Endothelial cell of umbilical vein (primary cell): ENCODE measurements at regions not wholly inside any gene's neighbourhood (a gene's known extent, or its start where the extent isn't known, plus 50 kb on each side); places are given as distances from the start of the nearest gene placed in this dataset.

Source experiments
- BruUV-seq: library from RNA; stranded (reverse); fragments of 400-500 nt; replicated peaks from 2 replicates; lab custom pipeline; 2021; lab: Mats Ljungman, UMichigan
- CTCF ChIA-PET: fragments of 300-600, 350-600 bp; sonication (Branson Sonifier 250); formaldehyde crosslinking; loops from one replicate; lab custom pipeline; 2021; ENCODE audit warnings: antibody characterized with exemption, inconsistent platforms; lab: Charles Lee
- POLR2A ChIA-PET: fragments of 300-600, 350-600 bp; sonication (Branson Sonifier 250); formaldehyde crosslinking; loops from one replicate; lab custom pipeline; 2021; ENCODE audit warnings: antibody characterized with exemption, inconsistent platforms; lab: Charles Lee
- DNase-seq: peaks from one replicate; pipeline ENCODE4 v3.0.0-alpha.2; 2011; ENCODE audit warnings: low read depth, low spot score
- FAIRE-seq: peaks from 2 replicates; lab custom pipeline; 2011; peaks lifted over from hg19 to GRCh38; lab: Jason Lieb, UNC
- H2AFZ ChIP-seq: 2 replicates; pipeline ENCODE4 v1.6.0; 2012; ENCODE audit warnings: low read depth, low read length, control low read depth, inconsistent platforms
- H3K27ac ChIP-seq: 2 replicates; pipeline ENCODE4 v1.5.1; 2011; ENCODE audit warnings: low read depth, mild to moderate bottlenecking, control low read depth, low read length, moderate library complexity; ENCODE audit not compliant: insufficient read depth
- H3K27me3 ChIP-seq, 2 experiments: 2 replicates each; pipeline versions ENCODE4 v1.6.0 to v1.6.1; 2011; ENCODE audit warnings: low read length in 2 of 2, mixed read lengths in 1 of 2; ENCODE audit not compliant: control insufficient read depth in 2 of 2, insufficient read depth in 2 of 2
- H3K36me3 ChIP-seq, 2 experiments: 2 replicates in 1 of 2; 3 replicates in 1 of 2; pipeline ENCODE4 v1.5.1; 2011; ENCODE audit warnings: low read length in 2 of 2, mild to moderate bottlenecking in 1 of 2, moderate library complexity in 1 of 2; ENCODE audit not compliant: control insufficient read depth in 2 of 2, insufficient read depth in 2 of 2; ENCODE audit errors: extremely low read depth in 1 of 2
- H3K4me1 ChIP-seq: 3 replicates; pipeline ENCODE4 v1.5.1; 2011; ENCODE audit warnings: mild to moderate bottlenecking, low read length; ENCODE audit not compliant: control insufficient read depth, insufficient read depth; ENCODE audit errors: extremely low read depth
- H3K4me2 ChIP-seq: 2 replicates; pipeline ENCODE4 v1.6.1; 2011; ENCODE audit warnings: low read length, control low read depth, mixed read lengths; ENCODE audit not compliant: insufficient read depth
- H3K4me3 ChIP-seq, 3 experiments: fragments of 200-600 bp in 1 of 3; sonication (generic), shearing (Covaris generic) in 1 of 3; replicated peaks in 1 of 3; 2 replicates each; pipeline ENCODE4 v1.5.1; 2011 to 2016; ENCODE audit warnings: control low read depth in 3 of 3, low read length in 3 of 3, mild to moderate bottlenecking in 2 of 3, inconsistent platforms in 1 of 3, low read depth in 1 of 3, moderate library complexity in 1 of 3; ENCODE audit not compliant: insufficient read depth in 1 of 3
- H3K79me2 ChIP-seq: 2 replicates; pipeline ENCODE4 v1.6.0; 2012; ENCODE audit warnings: low read length, inconsistent platforms; ENCODE audit not compliant: control insufficient read depth, insufficient read depth
- H3K9ac ChIP-seq: replicated peaks from 2 replicates; pipeline ENCODE3; 2011; ENCODE audit warnings: low read length, control low read depth; ENCODE audit not compliant: insufficient read depth; ENCODE audit errors: extremely low read depth
- H3K9me1 ChIP-seq: replicated peaks from 3 replicates; pipeline ENCODE4 v1.6.0; 2011; ENCODE audit warnings: mild to moderate bottlenecking, low read length; ENCODE audit not compliant: control insufficient read depth, insufficient read depth; ENCODE audit errors: extremely low read depth
- H3K9me3 ChIP-seq: replicated peaks from 2 replicates; pipeline ENCODE4 v1.5.1; 2012; ENCODE audit warnings: low read length, inconsistent platforms; ENCODE audit not compliant: control insufficient read depth, insufficient read depth
- H4K20me1 ChIP-seq: replicated peaks from 2 replicates; pipeline ENCODE3; 2011; ENCODE audit warnings: mild to moderate bottlenecking, low read length; ENCODE audit not compliant: control insufficient read depth, insufficient read depth; ENCODE audit errors: extremely low read depth
- EZH2 ChIP-seq: IDR thresholded peaks from 2 replicates; pipeline ENCODE4 v1.6.1; 2012; ENCODE audit warnings: borderline replicate concordance, low read depth, mild to moderate bottlenecking, moderate library complexity, low read length, inconsistent platforms; ENCODE audit not compliant: severe bottlenecking
- FOS ChIP-seq: IDR thresholded peaks from 2 replicates; pipeline ENCODE4 v1.6.1; 2011; ENCODE audit warnings: mild to moderate bottlenecking, low read length, moderate library complexity, borderline replicate concordance; ENCODE audit not compliant: insufficient read depth
- GATA2 ChIP-seq: IDR thresholded peaks from 2 replicates; pipeline ENCODE4 v1.7.0; 2011; ENCODE audit warnings: low read depth, mild to moderate bottlenecking, moderate library complexity, mixed read lengths, low read length; ENCODE audit not compliant: insufficient read length, insufficient read depth
- JUN ChIP-seq: IDR thresholded peaks from 2 replicates; pipeline ENCODE4 v1.6.1; 2011; ENCODE audit warnings: borderline replicate concordance, low read depth; ENCODE audit not compliant: insufficient read length, insufficient read depth
- MYC ChIP-seq: IDR thresholded peaks from one replicate; pipeline ENCODE4 v1.6.1; 2011; ENCODE audit warnings: mild to moderate bottlenecking, low read depth, low read length
- POLR2A ChIP-seq: IDR thresholded peaks from 2 replicates; pipeline ENCODE4 v1.6.1; 2012; ENCODE audit warnings: low read depth, mild to moderate bottlenecking, control low read depth, low read length
- POLR2AphosphoS5 ChIP-seq: IDR thresholded peaks from 2 replicates; pipeline ENCODE4 v1.6.1; 2012; ENCODE audit warnings: low read depth, mild to moderate bottlenecking, control low read depth, low read length, moderate library complexity; ENCODE audit not compliant: insufficient read depth
- dilution Hi-C: fragments of 300-500 bp; cut with MboI; formaldehyde crosslinking; loops from one replicate; pipeline ENCODE4 v1.15.0; 2019; ENCODE audit warnings: low sequenced_read_pairs; ENCODE audit not compliant: extremely low pct_ligation_motif_present
- intact Hi-C: fragments of 100-400 bp; cut with micrococcal nuclease; formaldehyde crosslinking; loops from one replicate; pipeline ENCODE4 v1.10.0; 2022
- TF ChIP-seq, protein P1 (sequence below): IDR thresholded peaks from 2 replicates; pipeline ENCODE4 v1.6.1; 2011; ENCODE audit not compliant: insufficient read depth, insufficient read length
- TF ChIP-seq, protein P2 (sequence below), 2 donors: IDR thresholded peaks; 1 replicate in 1 of 2; 2 replicates in 1 of 2; pipeline ENCODE4 v1.5.1; 2011; ENCODE audit warnings: low read length in 2 of 2, mild to moderate bottlenecking in 2 of 2, moderate library complexity in 2 of 2, control low read depth in 1 of 2, inconsistent platforms in 1 of 2, low read depth in 1 of 2; ENCODE audit not compliant: insufficient read depth in 1 of 2; ENCODE audit errors: extremely low read depth in 1 of 2

DNA sequence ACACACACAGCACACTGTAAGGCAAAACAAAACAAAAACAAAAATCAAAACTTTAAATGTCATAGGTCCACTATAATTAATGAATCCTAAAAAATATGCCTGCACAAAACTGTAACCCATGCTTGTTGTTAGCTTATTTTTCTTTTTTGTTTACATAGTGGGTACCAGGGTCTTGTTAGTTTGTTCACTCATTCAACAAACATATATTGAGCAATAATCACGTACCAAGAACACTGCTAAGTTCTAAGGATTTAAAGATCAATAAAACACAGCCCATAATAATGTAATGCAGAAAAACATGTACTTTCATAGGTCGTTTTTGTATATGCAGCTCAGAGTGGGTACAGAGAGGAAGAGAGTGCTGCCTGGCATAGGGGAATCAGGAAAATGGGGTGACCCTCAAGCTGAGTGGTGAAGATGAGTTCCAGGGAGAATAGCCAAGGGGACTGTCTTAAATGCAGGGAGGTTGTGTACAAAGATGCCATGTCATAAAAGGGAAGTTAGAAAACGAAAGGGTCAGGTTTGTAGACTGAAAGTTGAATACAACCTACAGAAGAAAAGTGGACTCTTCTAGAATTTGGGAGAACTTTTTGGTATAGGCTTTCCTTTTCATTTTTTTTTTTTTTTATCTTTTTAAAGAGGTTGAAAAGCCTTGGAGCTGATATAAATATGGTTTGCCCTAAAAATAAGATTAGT is 113.3 kb upstream of the TBX18 start:
- ChIA-PET CTCF (interaction anchor here (1.0 kb wide), 1 partner anchor 9 kb away, joined by 4 read pairs; no protein-coding TSS in a partner anchor), POLR2A (no interaction called here)
- no peak overlapping the region for H2AFZ ChIP-seq
- dilution Hi-C loops: no loop called here
- H3K9ac ChIP-seq: no peak overlapping the region
- H3K79me2 ChIP-seq: no peaks in the 10 kb centered on the region
- no peaks in the 10 kb centered on the region for H3K4me1 ChIP-seq
- peaks cover 0 to 5% of the 10 kb centered on the region in 2 experiments for H3K27me3 ChIP-seq
- intact Hi-C loops: no loop called here
- FAIRE-seq: no peak
- BruUV-seq: no TSS peak
- H4K20me1 ChIP-seq: no peaks in the 10 kb centered on the region
- no peaks in the 10 kb centered on the region for H3K36me3 ChIP-seq
- TF ChIP-seq GATA2 (no peak), FOS (no peak), EZH2 (no peak)
- TF ChIP-seq, protein P1, sequence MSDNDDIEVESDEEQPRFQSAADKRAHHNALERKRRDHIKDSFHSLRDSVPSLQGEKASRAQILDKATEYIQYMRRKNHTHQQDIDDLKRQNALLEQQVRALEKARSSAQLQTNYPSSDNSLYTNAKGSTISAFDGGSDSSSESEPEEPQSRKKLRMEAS: no peak
- DNase-seq: no peak
- H3K4me3 ChIP-seq: no peak overlapping the region
- H3K9me3 ChIP-seq: no peaks in the 10 kb centered on the region
- no peak overlapping the region for H3K4me2 ChIP-seq
- H3K27ac ChIP-seq: no peak overlapping the region
- H3K9me1 ChIP-seq: no peaks in the 10 kb centered on the region

DNA sequence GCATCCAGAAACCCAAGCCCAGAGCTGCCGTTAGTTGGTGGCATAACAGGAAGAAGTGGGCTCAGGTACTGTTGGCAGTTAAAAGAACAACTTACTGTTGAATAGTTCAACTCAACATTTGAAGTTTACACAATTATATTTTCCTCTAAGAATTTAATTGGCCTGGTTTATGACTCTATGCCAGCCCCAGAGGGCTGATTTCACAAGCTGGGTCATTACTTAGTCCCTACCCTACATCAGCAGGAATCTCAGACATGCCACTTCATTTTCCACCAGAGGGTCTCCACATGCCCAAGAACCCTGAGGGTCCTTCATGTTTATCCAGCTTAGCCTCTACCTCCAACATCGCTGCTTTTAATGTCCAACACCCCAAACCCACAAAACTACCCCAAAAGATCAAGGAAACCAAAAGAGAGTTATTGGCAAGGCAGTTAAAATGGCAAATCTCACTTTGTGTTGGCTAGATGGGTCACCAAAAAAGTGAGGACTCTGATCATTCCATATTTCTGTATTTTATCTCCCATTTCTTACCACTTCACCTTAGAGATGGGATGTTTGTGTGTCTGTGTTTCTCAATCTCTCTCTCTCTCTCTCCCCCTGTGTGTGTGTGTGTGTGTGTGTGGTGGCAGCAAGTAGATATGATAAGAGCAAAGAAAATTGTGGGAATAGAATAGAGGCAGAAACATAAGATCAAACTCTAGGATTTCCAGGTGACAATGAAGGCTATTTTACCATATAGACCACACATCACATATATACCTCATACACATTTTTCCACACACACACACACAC is 112.5 kb upstream of the TBX18 start:
- no peaks in the 10 kb centered on the region for H3K9me1 ChIP-seq
- ChIA-PET POLR2A (no interaction called here), CTCF (interaction anchor here (1.0 kb wide), 1 partner anchor 10 kb away, joined by 4 read pairs; no protein-coding TSS in a partner anchor)
- H3K4me2 ChIP-seq: no peak overlapping the region
- H3K27me3 ChIP-seq: peaks cover 0 to 7% of the 10 kb centered on the region in 2 experiments
- intact Hi-C loops (no loop called here), dilution Hi-C loops (no loop called here)
- H3K9me3 ChIP-seq: no peaks in the 10 kb centered on the region
- no TSS peak for BruUV-seq
- DNase-seq (no peak), FAIRE-seq (no peak)
- H3K36me3 ChIP-seq: no peaks in the 10 kb centered on the region
- H3K27ac ChIP-seq: no peak overlapping the region
- H3K9ac ChIP-seq: no peak overlapping the region
- no peak overlapping the region for H3K4me3 ChIP-seq
- no peaks in the 10 kb centered on the region for H4K20me1 ChIP-seq
- H2AFZ ChIP-seq: no peak overlapping the region
- H3K4me1 ChIP-seq: no peaks in the 10 kb centered on the region
- no peaks in the 10 kb centered on the region for H3K79me2 ChIP-seq
- TF ChIP-seq FOS: no peak
- no peak for TF ChIP-seq JUN
- no peak for TF ChIP-seq POLR2AphosphoS5
- TF ChIP-seq, protein P2, sequence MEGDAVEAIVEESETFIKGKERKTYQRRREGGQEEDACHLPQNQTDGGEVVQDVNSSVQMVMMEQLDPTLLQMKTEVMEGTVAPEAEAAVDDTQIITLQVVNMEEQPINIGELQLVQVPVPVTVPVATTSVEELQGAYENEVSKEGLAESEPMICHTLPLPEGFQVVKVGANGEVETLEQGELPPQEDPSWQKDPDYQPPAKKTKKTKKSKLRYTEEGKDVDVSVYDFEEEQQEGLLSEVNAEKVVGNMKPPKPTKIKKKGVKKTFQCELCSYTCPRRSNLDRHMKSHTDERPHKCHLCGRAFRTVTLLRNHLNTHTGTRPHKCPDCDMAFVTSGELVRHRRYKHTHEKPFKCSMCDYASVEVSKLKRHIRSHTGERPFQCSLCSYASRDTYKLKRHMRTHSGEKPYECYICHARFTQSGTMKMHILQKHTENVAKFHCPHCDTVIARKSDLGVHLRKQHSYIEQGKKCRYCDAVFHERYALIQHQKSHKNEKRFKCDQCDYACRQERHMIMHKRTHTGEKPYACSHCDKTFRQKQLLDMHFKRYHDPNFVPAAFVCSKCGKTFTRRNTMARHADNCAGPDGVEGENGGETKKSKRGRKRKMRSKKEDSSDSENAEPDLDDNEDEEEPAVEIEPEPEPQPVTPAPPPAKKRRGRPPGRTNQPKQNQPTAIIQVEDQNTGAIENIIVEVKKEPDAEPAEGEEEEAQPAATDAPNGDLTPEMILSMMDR (IDR thresholded peaks at IDR 0.05; ENCODE audit: extremely low read depth in 1 of 2, insufficient read depth in 1 of 2, low read depth in 1 of 2, low read length in 2 of 2): no peak
- TF ChIP-seq, protein P1: no peak
- no peak for TF ChIP-seq EZH2
- no peak for TF ChIP-seq POLR2A
- TF ChIP-seq MYC: no peak
- no peak for TF ChIP-seq GATA2
